ENCODE measurements at regions not wholly inside any gene's neighbourhood (a gene's known extent, or its start where the extent isn't known, plus 50 kb on each side); places are given as distances from the start of the nearest gene placed in this dataset.

DNA sequence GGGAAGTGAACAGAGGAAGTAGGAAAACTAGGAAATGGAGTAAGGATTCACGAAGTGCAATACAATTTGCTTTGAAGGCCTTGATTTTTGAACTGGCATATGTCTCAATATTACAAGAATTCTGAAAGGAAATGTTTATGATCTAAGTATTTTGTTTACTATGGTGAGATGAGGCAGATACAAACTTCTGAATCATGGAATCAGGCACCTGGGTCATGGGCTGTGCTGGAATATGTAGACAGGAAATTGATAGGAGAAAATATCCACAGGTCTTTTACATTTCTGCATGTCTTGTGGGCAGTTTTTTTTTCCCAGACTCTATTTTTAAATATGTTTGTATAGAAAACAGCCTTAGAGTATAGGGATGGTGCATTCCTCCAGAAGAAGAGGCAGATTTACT is 117.1 kb downstream of the PPP1R3A start:
- H3K4me1 ChIP-seq (ENCODE audit: control insufficient read depth, insufficient read depth, low read length): peaks cover 21% of the 10 kb centered on the region
- H3K4me2 ChIP-seq (ENCODE audit: low read length): no peak overlapping the region
- no peaks in the 10 kb centered on the region for H3K9me3 ChIP-seq (replicated peaks; ENCODE audit: low read length)
- H3K4me3 ChIP-seq (ENCODE audit: low read length): no peak overlapping the region
- no peak overlapping the region for H3K9ac ChIP-seq (ENCODE audit: low read depth, low read length)
- no peaks in the 10 kb centered on the region for H3K36me3 ChIP-seq (ENCODE audit: insufficient read depth, low read length)
- no peaks in the 10 kb centered on the region for H3K27me3 ChIP-seq (ENCODE audit: control insufficient read depth, insufficient read depth, low read length)

GRCh38 chr7:113800826-113801225 is 118.0 kb downstream of the PPP1R3A start:
- H3K4me2 ChIP-seq (ENCODE audit: low read length): no peak overlapping the region
- H3K27me3 ChIP-seq (ENCODE audit: control insufficient read depth, insufficient read depth, low read length): no peaks in the 10 kb centered on the region
- no peaks in the 10 kb centered on the region for H3K9me3 ChIP-seq (replicated peaks; ENCODE audit: low read length)
- H3K9ac ChIP-seq (ENCODE audit: low read depth, low read length): no peak overlapping the region
- no peak overlapping the region for H3K4me3 ChIP-seq (ENCODE audit: low read length)
- H3K4me1 ChIP-seq (ENCODE audit: control insufficient read depth, insufficient read depth, low read length): peaks cover 29% of the 10 kb centered on the region
- no peaks in the 10 kb centered on the region for H3K36me3 ChIP-seq (ENCODE audit: insufficient read depth, low read length)

DNA sequence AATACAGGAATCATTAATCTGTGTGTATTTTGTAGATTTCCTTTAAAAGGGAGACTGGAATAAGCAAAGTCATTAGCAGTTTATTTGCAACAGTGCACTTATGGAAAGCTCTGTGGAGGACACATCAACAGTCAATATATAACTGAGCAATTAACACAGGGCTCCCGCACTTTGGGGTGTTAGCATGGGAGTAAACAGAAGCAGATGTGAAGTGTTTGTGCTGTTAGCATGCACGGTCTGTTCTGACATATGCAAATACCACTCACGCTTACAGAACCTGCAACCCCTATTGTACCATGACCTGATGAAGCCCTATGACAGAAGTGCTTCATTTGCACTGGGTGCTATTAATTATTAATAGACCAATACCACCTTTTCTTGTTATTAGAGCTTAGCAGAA is 118.9 kb downstream of the PPP1R3A start:
- H3K9me3 ChIP-seq (replicated peaks; ENCODE audit: low read length): no peaks in the 10 kb centered on the region
- H3K9ac ChIP-seq (ENCODE audit: low read depth, low read length): no peak overlapping the region
- H3K4me3 ChIP-seq (ENCODE audit: low read length): no peak overlapping the region
- H3K36me3 ChIP-seq (ENCODE audit: insufficient read depth, low read length): no peaks in the 10 kb centered on the region
- H3K4me2 ChIP-seq (ENCODE audit: low read length): no peak overlapping the region
- no peaks in the 10 kb centered on the region for H3K27me3 ChIP-seq (ENCODE audit: control insufficient read depth, insufficient read depth, low read length)
- H3K4me1 ChIP-seq (ENCODE audit: control insufficient read depth, insufficient read depth, low read length): peaks cover 35% of the 10 kb centered on the region

DNA sequence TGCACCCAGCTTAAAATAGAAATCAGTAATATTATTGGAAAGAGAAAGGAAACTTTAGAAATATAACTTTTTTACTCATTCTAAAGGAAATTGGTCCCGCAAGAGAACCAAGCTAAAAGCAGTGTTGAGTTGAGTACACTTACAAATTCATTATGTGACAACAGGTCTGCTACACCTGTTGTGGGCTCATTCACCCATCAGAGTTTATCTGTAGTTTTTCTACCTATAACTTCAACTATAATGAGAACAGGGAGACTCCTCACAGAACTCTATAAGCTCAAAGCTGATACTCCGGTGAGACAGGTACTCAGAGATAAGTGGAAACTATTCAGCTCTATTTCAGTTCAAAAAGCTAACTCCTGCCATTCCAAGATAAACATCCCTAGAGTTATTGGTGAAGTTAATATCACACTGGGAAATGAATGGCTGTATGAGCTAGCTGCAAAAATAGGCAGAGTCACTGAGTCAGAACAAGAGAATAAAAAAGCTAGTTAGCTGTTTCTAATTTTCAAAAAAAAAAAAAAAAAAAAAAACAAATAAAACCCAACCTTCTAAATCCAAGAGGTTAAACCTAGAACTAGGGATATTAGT is 121.3 kb downstream of the PPP1R3A start:
- no peaks in the 10 kb centered on the region for H3K36me3 ChIP-seq (ENCODE audit: insufficient read depth, low read length)
- H3K4me1 ChIP-seq (ENCODE audit: control insufficient read depth, insufficient read depth, low read length): peaks cover 33% of the 10 kb centered on the region
- H3K27me3 ChIP-seq (ENCODE audit: control insufficient read depth, insufficient read depth, low read length): no peaks in the 10 kb centered on the region
- H3K9me3 ChIP-seq (replicated peaks; ENCODE audit: low read length): no peaks in the 10 kb centered on the region
- H3K4me2 ChIP-seq (ENCODE audit: low read length): peak overlapping the region; percentile 43
- H3K9ac ChIP-seq (ENCODE audit: low read depth, low read length): peak overlapping the region; percentile 63
- no peak overlapping the region for H3K4me3 ChIP-seq (ENCODE audit: low read length)

GRCh38 chr7:113796557-113796956 is 122.3 kb downstream of the PPP1R3A start:
- H3K27me3 ChIP-seq (ENCODE audit: control insufficient read depth, insufficient read depth, low read length): no peaks in the 10 kb centered on the region
- H3K4me1 ChIP-seq (ENCODE audit: control insufficient read depth, insufficient read depth, low read length): peaks cover 33% of the 10 kb centered on the region
- H3K9ac ChIP-seq (ENCODE audit: low read depth, low read length): peak overlapping the region; percentile 63
- peak overlapping the region; percentile 72 for H3K4me2 ChIP-seq (ENCODE audit: low read length)
- no peaks in the 10 kb centered on the region for H3K36me3 ChIP-seq (ENCODE audit: insufficient read depth, low read length)
- no peaks in the 10 kb centered on the region for H3K9me3 ChIP-seq (replicated peaks; ENCODE audit: low read length)
- peak overlapping the region; percentile 47 for H3K4me3 ChIP-seq (ENCODE audit: low read length)

DNA sequence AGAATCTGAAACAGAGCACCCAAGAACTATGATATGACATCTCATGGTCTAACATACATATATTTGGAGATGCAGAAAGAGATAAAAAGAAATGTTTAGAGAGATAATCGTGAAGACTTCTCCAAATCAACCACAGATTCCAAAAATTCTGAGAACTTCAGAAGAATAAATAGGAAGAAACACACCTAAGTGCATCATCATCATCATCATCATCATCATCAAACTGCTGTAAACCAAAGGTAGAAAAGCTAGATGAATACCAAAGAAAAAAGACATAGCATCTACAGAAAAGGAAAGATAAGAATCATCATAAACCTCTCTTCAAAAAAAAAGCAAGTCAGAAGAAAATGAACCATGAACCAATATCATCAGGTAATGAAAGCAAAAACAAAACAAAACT is 124.2 kb downstream of the PPP1R3A start:
- Histone ChIP-seq H3K4me3 (ENCODE audit: low read length) (no peak overlapping the region), H3K27me3 (ENCODE audit: control insufficient read depth, insufficient read depth, low read length) (no peaks in the 10 kb centered on the region), H3K4me1 (ENCODE audit: control insufficient read depth, insufficient read depth, low read length) (peaks cover 33% of the 10 kb centered on the region), H3K9ac (ENCODE audit: low read depth, low read length) (no peak overlapping the region), H3K4me2 (ENCODE audit: low read length) (no peak overlapping the region), H3K36me3 (ENCODE audit: insufficient read depth, low read length) (no peaks in the 10 kb centered on the region), H3K9me3 (replicated peaks; ENCODE audit: low read length) (no peaks in the 10 kb centered on the region)

DNA sequence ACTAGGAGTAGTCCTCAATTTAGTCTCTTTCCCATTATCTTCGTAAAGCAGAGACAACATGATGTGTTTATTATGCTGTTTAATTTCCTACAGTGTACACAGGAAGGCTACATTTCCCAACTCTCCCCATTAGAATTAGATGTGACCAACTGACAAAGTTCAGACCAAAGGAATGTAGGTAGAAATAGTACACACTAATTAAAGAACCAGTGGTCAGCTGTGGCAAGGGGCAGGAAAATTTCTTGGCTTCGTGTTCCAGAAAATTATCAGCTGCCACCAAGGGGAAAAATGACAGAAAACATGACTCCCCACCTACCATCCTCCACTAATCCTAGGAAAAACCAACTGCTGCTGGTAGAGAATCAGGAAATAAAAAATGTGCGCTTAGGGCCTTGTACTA is 125.6 kb downstream of the PPP1R3A start:
- H3K4me1 ChIP-seq (ENCODE audit: control insufficient read depth, insufficient read depth, low read length): peaks cover 29% of the 10 kb centered on the region
- H3K36me3 ChIP-seq (ENCODE audit: insufficient read depth, low read length): no peaks in the 10 kb centered on the region
- no peak overlapping the region for H3K9ac ChIP-seq (ENCODE audit: low read depth, low read length)
- H3K4me2 ChIP-seq (ENCODE audit: low read length): no peak overlapping the region
- H3K4me3 ChIP-seq (ENCODE audit: low read length): no peak overlapping the region
- H3K9me3 ChIP-seq (replicated peaks; ENCODE audit: low read length): no peaks in the 10 kb centered on the region
- H3K27me3 ChIP-seq (ENCODE audit: control insufficient read depth, insufficient read depth, low read length): no peaks in the 10 kb centered on the region

GRCh38 chr7:113790025-113790424 is 128.8 kb downstream of the PPP1R3A start:
- Histone ChIP-seq H3K9me3 (replicated peaks; ENCODE audit: low read length) (no peaks in the 10 kb centered on the region), H3K4me2 (ENCODE audit: low read length) (no peak overlapping the region), H3K9ac (ENCODE audit: low read depth, low read length) (no peak overlapping the region), H3K36me3 (ENCODE audit: insufficient read depth, low read length) (no peaks in the 10 kb centered on the region), H3K27me3 (ENCODE audit: control insufficient read depth, insufficient read depth, low read length) (no peaks in the 10 kb centered on the region), H3K4me3 (ENCODE audit: low read length) (no peak overlapping the region), H3K4me1 (ENCODE audit: control insufficient read depth, insufficient read depth, low read length) (no peaks in the 10 kb centered on the region)

DNA sequence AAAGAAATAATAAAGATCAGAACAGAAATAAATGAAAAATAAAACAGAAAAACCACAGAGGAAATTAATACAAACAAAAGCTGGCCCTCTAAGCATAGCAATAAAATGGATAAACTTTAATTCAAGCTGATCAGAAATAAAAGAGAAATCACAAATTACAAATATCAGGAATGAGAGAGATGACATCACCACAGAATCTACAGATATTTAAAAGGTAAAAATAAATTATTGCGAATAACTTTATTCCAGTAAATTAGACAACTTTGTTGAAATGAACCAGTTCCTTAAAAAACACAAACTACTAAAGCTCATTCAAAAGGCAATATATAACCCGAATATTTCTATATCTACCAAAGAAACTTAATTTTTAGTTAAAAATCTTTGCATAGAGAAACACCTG is 131.7 kb downstream of the PPP1R3A start:
- H3K36me3 ChIP-seq (ENCODE audit: insufficient read depth, low read length): no peaks in the 10 kb centered on the region
- H3K4me1 ChIP-seq (ENCODE audit: control insufficient read depth, insufficient read depth, low read length): no peaks in the 10 kb centered on the region
- H3K9me3 ChIP-seq (replicated peaks; ENCODE audit: low read length): no peaks in the 10 kb centered on the region
- no peaks in the 10 kb centered on the region for H3K27me3 ChIP-seq (ENCODE audit: control insufficient read depth, insufficient read depth, low read length)
- no peak overlapping the region for H3K9ac ChIP-seq (ENCODE audit: low read depth, low read length)
- no peak overlapping the region for H3K4me3 ChIP-seq (ENCODE audit: low read length)
- H3K4me2 ChIP-seq (ENCODE audit: low read length): no peak overlapping the region

DNA sequence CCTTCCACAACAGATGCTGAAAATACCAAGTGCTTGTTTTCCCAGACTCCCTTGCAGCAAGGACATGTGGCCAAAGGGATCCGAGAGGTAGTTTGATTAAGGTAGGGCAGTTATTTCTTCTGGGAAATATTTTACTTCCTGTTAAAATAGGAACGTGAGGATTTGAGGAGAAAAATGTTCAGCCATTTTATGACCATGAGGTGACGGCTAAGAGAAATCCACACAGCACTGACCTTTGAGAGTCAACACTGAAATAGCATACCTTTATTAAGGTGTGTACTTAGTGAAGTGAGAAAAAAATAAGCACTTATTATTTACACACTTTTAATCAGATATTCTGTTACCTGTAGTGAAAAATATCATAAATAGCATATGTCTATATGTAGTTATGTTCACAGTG is 133.9 kb downstream of the PPP1R3A start:
- H3K36me3 ChIP-seq (ENCODE audit: insufficient read depth, low read length): no peaks in the 10 kb centered on the region
- H3K27me3 ChIP-seq (ENCODE audit: control insufficient read depth, insufficient read depth, low read length): no peaks in the 10 kb centered on the region
- H3K9me3 ChIP-seq (replicated peaks; ENCODE audit: low read length): no peaks in the 10 kb centered on the region
- no peaks in the 10 kb centered on the region for H3K4me1 ChIP-seq (ENCODE audit: control insufficient read depth, insufficient read depth, low read length)
- no peak overlapping the region for H3K9ac ChIP-seq (ENCODE audit: low read depth, low read length)
- no peak overlapping the region for H3K4me2 ChIP-seq (ENCODE audit: low read length)
- H3K4me3 ChIP-seq (ENCODE audit: low read length): no peak overlapping the region

GRCh38 chr7:113784316-113784715 is 134.5 kb downstream of the PPP1R3A start:
- Histone ChIP-seq H3K27me3 (ENCODE audit: control insufficient read depth, insufficient read depth, low read length) (no peaks in the 10 kb centered on the region), H3K9me3 (replicated peaks; ENCODE audit: low read length) (no peaks in the 10 kb centered on the region), H3K4me1 (ENCODE audit: control insufficient read depth, insufficient read depth, low read length) (no peaks in the 10 kb centered on the region), H3K4me2 (ENCODE audit: low read length) (no peak overlapping the region), H3K9ac (ENCODE audit: low read depth, low read length) (no peak overlapping the region), H3K4me3 (ENCODE audit: low read length) (no peak overlapping the region), H3K36me3 (ENCODE audit: insufficient read depth, low read length) (no peaks in the 10 kb centered on the region)

DNA sequence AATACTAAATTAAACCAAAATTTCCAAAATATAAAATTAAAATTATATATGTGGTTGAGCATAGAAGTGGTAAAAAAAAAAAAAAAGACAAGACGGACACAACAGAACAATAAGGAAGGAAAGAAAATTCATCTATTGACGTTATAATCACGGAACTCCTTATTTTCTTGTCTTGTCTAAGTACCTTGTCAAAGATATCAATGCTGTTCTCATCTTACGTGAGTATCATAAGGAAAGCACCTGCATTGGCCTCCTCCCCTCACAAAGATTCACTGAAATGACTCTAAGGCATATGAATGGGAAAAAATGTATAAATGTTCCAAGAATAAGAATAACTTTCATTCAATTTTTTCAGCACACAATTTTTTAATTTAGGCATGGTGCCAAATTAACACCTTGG is 135.4 kb downstream of the PPP1R3A start:
- H3K9ac ChIP-seq (ENCODE audit: low read depth, low read length): no peak overlapping the region

More for the DNA sequence above, 135.4 kb downstream of the PPP1R3A start:
- Histone ChIP-seq H3K4me3 (ENCODE audit: low read length) (no peak overlapping the region), H3K36me3 (ENCODE audit: insufficient read depth, low read length) (no peaks in the 10 kb centered on the region), H3K4me1 (ENCODE audit: control insufficient read depth, insufficient read depth, low read length) (no peaks in the 10 kb centered on the region), H3K9me3 (replicated peaks; ENCODE audit: low read length) (no peaks in the 10 kb centered on the region), H3K27me3 (ENCODE audit: control insufficient read depth, insufficient read depth, low read length) (no peaks in the 10 kb centered on the region), H3K4me2 (ENCODE audit: low read length) (no peak overlapping the region)

Data from skeletal muscle satellite cell (primary cell).